T-helper 17 cell (primary cell): ENCODE measurements at regions not wholly inside any gene's neighbourhood (a gene's known extent, or its start where the extent isn't known, plus 50 kb on each side); places are given as distances from the start of the nearest gene placed in this dataset.
A peak's percentile ranks its signal among the peaks of the same experiment; 100 is the strongest.

Source experiments
- ATAC-seq: fragments of 150-1000 bp; cut with Tn5 transposase; 2 replicates; pipeline ENCODE4 v1.10.0; 2021; ENCODE audit warnings: mild to moderate bottlenecking, moderate library complexity
- DNase-seq, 3 donors: peaks; one replicate each; pipeline versions ENCODE4 v3.0.0 to v3.0.0-alpha.2; 2020 to 2021
- H3K9me3 ChIP-seq: one replicate; pipeline ENCODE4 v1.7.0; 2013; ENCODE audit warnings: low read length, mild to moderate bottlenecking; ENCODE audit not compliant: control insufficient read depth, poor library complexity, severe bottlenecking
- H3K27ac Mint-ChIP-seq: one replicate; pipeline ENCODE4 v1.8.0; 2022; ENCODE audit warnings: mild to moderate bottlenecking, moderate library complexity, mixed read lengths
- H3K27me3 Mint-ChIP-seq: one replicate; pipeline ENCODE4 v1.8.0; 2022; ENCODE audit warnings: mixed read lengths
- H3K36me3 Mint-ChIP-seq: one replicate; pipeline ENCODE4 v1.8.0; 2022; ENCODE audit warnings: low read depth, mixed read lengths
- H3K4me1 Mint-ChIP-seq: one replicate; pipeline ENCODE4 v1.8.0; 2022; ENCODE audit warnings: mild to moderate bottlenecking, mixed read lengths
- H3K4me3 Mint-ChIP-seq: one replicate; pipeline ENCODE4 v1.8.0; 2022; ENCODE audit warnings: mild to moderate bottlenecking, moderate library complexity, mixed read lengths

GRCh38 chr9:99282406-99282805 is 60.3 kb downstream of the SEC61B start:
- no peaks in the 10 kb centered on the region for H3K4me1 Mint-ChIP-seq
- H3K36me3 Mint-ChIP-seq = no peaks in the 10 kb centered on the region
- no peak overlapping the region for H3K27ac Mint-ChIP-seq
- H3K4me3 Mint-ChIP-seq = no peak overlapping the region
- ATAC-seq (no peak), DNase-seq (no peak)
- H3K9me3 ChIP-seq = no peaks in the 10 kb centered on the region
- H3K27me3 Mint-ChIP-seq = peaks cover 26% of the 10 kb centered on the region

GRCh38 chr9:99285965-99286364 is 63.9 kb downstream of the SEC61B start:
- peaks cover 4% of the 10 kb centered on the region for H3K36me3 Mint-ChIP-seq
- H3K27me3 Mint-ChIP-seq = peaks cover 52% of the 10 kb centered on the region
- no peak overlapping the region for H3K4me3 Mint-ChIP-seq
- H3K4me1 Mint-ChIP-seq = no peaks in the 10 kb centered on the region
- no peak for DNase-seq
- H3K9me3 ChIP-seq = no peaks in the 10 kb centered on the region
- no peak overlapping the region for H3K27ac Mint-ChIP-seq
- ATAC-seq = no peak

GRCh38 chr9:99286536-99286935 is 64.5 kb downstream of the SEC61B start:
- DNase-seq = no peak
- H3K27ac Mint-ChIP-seq = no peak overlapping the region
- no peaks in the 10 kb centered on the region for H3K4me1 Mint-ChIP-seq
- H3K4me3 Mint-ChIP-seq = no peak overlapping the region
- H3K36me3 Mint-ChIP-seq = peaks cover 4% of the 10 kb centered on the region
- no peak for ATAC-seq
- peaks cover 56% of the 10 kb centered on the region for H3K27me3 Mint-ChIP-seq
- no peaks in the 10 kb centered on the region for H3K9me3 ChIP-seq

GRCh38 chr9:99287641-99288040 is 65.6 kb downstream of the SEC61B start:
- no peak overlapping the region for H3K4me3 Mint-ChIP-seq
- H3K27ac Mint-ChIP-seq = no peak overlapping the region
- no peak for ATAC-seq
- DNase-seq = no peak
- peaks cover 4% of the 10 kb centered on the region for H3K36me3 Mint-ChIP-seq
- H3K9me3 ChIP-seq = no peaks in the 10 kb centered on the region
- H3K4me1 Mint-ChIP-seq = no peaks in the 10 kb centered on the region
- H3K27me3 Mint-ChIP-seq = peaks cover 67% of the 10 kb centered on the region

- H3K9me3 ChIP-seq = no peaks in the 10 kb centered on the region
- no peak for ATAC-seq
- Mint-ChIP-seq H3K27ac (no peak overlapping the region), H3K4me3 (no peak overlapping the region), H3K27me3 (peaks cover 71% of the 10 kb centered on the region), H3K4me1 (no peaks in the 10 kb centered on the region), H3K36me3 (peaks cover 4% of the 10 kb centered on the region)
- no peak for DNase-seq
Observed at GRCh38 chr9:99288830-99289229, 66.7 kb downstream of the SEC61B start.

- Mint-ChIP-seq H3K4me3 (no peak overlapping the region), H3K4me1 (no peaks in the 10 kb centered on the region), H3K27ac (no peak overlapping the region), H3K27me3 (peaks cover 51% of the 10 kb centered on the region), H3K36me3 (no peaks in the 10 kb centered on the region)
- ATAC-seq (no peak), DNase-seq (no peak)
- no peaks in the 10 kb centered on the region for H3K9me3 ChIP-seq
Observed at GRCh38 chr9:99294850-99295461, 72.9 kb downstream of the SEC61B start.

- Mint-ChIP-seq H3K27ac (no peak overlapping the region), H3K4me3 (peak overlapping the region; percentile 39), H3K27me3 (peaks cover 52% of the 10 kb centered on the region), H3K36me3 (peaks cover 4% of the 10 kb centered on the region), H3K4me1 (peaks cover 3% of the 10 kb centered on the region)
- ATAC-seq = peak; percentile 69
- DNase-seq = no peak
- no peaks in the 10 kb centered on the region for H3K9me3 ChIP-seq
Observed at GRCh38 chr9:99296291-99296951, 74.3 kb downstream of the SEC61B start.

GRCh38 chr9:99298614-99299013 is 76.5 kb downstream of the SEC61B start:
- H3K27ac Mint-ChIP-seq = no peak overlapping the region
- H3K4me1 Mint-ChIP-seq = peaks cover 5% of the 10 kb centered on the region
- no peaks in the 10 kb centered on the region for H3K9me3 ChIP-seq
- no peak overlapping the region for H3K4me3 Mint-ChIP-seq
- ATAC-seq (no peak), DNase-seq (no peak)
- peaks cover 4% of the 10 kb centered on the region for H3K36me3 Mint-ChIP-seq
- H3K27me3 Mint-ChIP-seq = peaks cover 52% of the 10 kb centered on the region

- Mint-ChIP-seq H3K27ac (no peak overlapping the region), H3K27me3 (peaks cover 48% of the 10 kb centered on the region), H3K4me3 (no peak overlapping the region), H3K4me1 (peaks cover 5% of the 10 kb centered on the region), H3K36me3 (peaks cover 4% of the 10 kb centered on the region)
- DNase-seq = no peak
- no peak for ATAC-seq
- H3K9me3 ChIP-seq = no peaks in the 10 kb centered on the region
Observed at GRCh38 chr9:99299211-99300102, 77.4 kb downstream of the SEC61B start.

GRCh38 chr9:99300103-99300439 is 78.0 kb downstream of the SEC61B start:
- no peak for DNase-seq
- no peaks in the 10 kb centered on the region for H3K9me3 ChIP-seq
- ATAC-seq = no peak
- no peak overlapping the region for H3K4me3 Mint-ChIP-seq
- H3K4me1 Mint-ChIP-seq = peaks cover 5% of the 10 kb centered on the region
- peaks cover 4% of the 10 kb centered on the region for H3K36me3 Mint-ChIP-seq
- H3K27me3 Mint-ChIP-seq = peaks cover 43% of the 10 kb centered on the region
- H3K27ac Mint-ChIP-seq = no peak overlapping the region

- no peak overlapping the region for H3K4me3 Mint-ChIP-seq
Observed at GRCh38 chr9:99300603-99301002, 78.5 kb downstream of the SEC61B start.

GRCh38 chr9:99303177-99303576 is 81.1 kb downstream of the SEC61B start:
- peaks cover 5% of the 10 kb centered on the region for H3K4me1 Mint-ChIP-seq
- H3K9me3 ChIP-seq = no peaks in the 10 kb centered on the region
- ATAC-seq (no peak), DNase-seq (no peak)
- no peak overlapping the region for H3K27ac Mint-ChIP-seq
- peaks cover 59% of the 10 kb centered on the region for H3K27me3 Mint-ChIP-seq
- H3K36me3 Mint-ChIP-seq = peaks cover 4% of the 10 kb centered on the region
- H3K4me3 Mint-ChIP-seq = no peak overlapping the region

More at GRCh38 chr9:99300603-99301002, 78.5 kb downstream of the SEC61B start:
- H3K4me1 Mint-ChIP-seq = peaks cover 5% of the 10 kb centered on the region
- peaks cover 4% of the 10 kb centered on the region for H3K36me3 Mint-ChIP-seq
- ATAC-seq (no peak), DNase-seq (no peak)
- no peak overlapping the region for H3K27ac Mint-ChIP-seq
- no peaks in the 10 kb centered on the region for H3K9me3 ChIP-seq
- H3K27me3 Mint-ChIP-seq = peaks cover 43% of the 10 kb centered on the region

- H3K4me3 Mint-ChIP-seq = no peak overlapping the region
- no peaks in the 10 kb centered on the region for H3K9me3 ChIP-seq
- H3K4me1 Mint-ChIP-seq = peaks cover 5% of the 10 kb centered on the region
- peaks cover 67% of the 10 kb centered on the region for H3K27me3 Mint-ChIP-seq
- no peak for DNase-seq
- H3K27ac Mint-ChIP-seq = no peak overlapping the region
- no peak for ATAC-seq
- peaks cover 4% of the 10 kb centered on the region for H3K36me3 Mint-ChIP-seq
Observed at GRCh38 chr9:99305124-99305523, 83.0 kb downstream of the SEC61B start.
